ENCODE measurements at regions not wholly inside any gene's neighbourhood (a gene's known extent, or its start where the extent isn't known, plus 50 kb on each side); places are given as distances from the start of the nearest gene placed in this dataset.

DNA sequence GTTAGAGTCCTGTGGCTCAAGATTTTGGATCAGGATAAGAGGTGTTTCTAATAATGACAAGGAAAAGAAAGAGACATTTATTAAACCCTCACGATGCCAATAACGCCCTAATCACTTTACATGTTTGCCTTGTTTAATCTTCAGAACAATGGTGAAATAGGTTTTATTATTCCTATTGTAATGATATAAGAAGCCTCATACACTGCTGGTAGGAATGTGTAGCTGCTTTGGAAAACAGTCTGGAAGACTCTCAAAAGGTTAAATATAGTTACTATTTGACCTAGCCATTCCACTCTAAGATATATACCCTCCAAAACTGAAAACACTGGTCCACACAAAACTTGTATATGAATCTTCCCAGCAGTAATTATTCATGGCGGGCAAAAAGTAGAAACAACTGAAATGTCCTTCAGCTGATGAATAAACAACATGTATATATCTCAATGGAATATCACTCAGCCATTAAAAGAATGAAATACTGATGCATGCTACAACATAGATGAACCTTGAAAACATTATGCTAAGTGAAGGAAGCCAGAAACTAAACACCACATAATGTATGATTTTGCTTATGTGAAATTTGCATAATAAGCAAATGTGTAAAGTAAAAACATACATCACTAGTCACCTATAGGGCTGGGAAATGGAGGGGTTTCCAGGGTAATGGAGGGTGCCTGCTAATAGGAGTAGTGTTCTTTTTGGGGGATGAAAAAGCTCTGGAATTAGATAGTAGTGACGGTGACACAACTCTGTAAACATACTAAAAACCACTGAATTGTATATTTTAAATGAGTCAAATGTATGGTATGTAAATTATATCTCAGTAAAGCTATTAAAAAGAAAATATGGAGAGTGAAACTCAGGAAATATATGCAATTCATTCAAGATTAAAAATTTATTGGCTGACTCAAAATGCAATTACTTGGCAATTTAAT lies 76.9 kb upstream of the ANK3 start:
- ChIA-PET POLR2A (interaction anchor here (0.7 kb wide), 1 partner anchor 56 kb away, joined by 5 read pairs; no protein-coding TSS in a partner anchor), CTCF (no interaction called here)
- Mint-ChIP-seq H3K27me3 (no peaks in the 10 kb centered on the region), H3K27ac (no peak overlapping the region), H3K36me3 (ENCODE audit: low read depth) (no peaks in the 10 kb centered on the region), H3K4me1 (peaks cover 8% of the 10 kb centered on the region), H3K9me3 (no peaks in the 10 kb centered on the region), H3K4me3 (no peak overlapping the region)
- TF ChIP-seq CTCF (IDR thresholded peaks at IDR 0.05): no peak
- ATAC-seq (ENCODE audit: low read depth) (no peak), DNase-seq (no peak)
- intact Hi-C loops (cut with micrococcal nuclease): no loop called here

DNA sequence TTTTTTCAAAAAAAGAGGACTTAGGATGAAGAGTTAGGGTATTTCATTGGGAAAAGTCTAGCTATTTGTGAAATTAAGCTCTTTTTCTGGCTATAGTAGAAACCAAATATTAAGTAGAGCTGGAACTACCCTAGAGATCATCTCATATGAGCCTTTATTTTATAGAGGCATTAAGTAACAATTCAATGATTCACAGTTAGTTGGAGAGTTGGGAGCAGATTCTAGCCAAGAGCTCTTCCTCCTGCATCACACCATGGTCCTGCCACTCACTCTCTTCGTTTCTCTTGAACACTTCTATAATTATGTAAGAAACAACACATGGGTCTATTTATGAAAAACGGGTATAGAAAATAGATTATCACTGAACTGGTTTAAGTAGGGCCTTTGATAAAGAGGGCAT lies 76.1 kb upstream of the ANK3 start:
- CTCF ChIA-PET: no interaction called here
- Mint-ChIP-seq H3K27me3 (no peaks in the 10 kb centered on the region), H3K4me1 (peaks cover 8% of the 10 kb centered on the region), H3K4me3 (no peak overlapping the region), H3K9me3 (no peaks in the 10 kb centered on the region), H3K27ac (no peak overlapping the region), H3K36me3 (ENCODE audit: low read depth) (no peaks in the 10 kb centered on the region)
- ATAC-seq (ENCODE audit: low read depth) (no peak), DNase-seq (no peak)
- intact Hi-C loops (cut with micrococcal nuclease): no loop called here
- no peak for TF ChIP-seq CTCF (IDR thresholded peaks at IDR 0.05)
- POLR2A ChIA-PET: interaction anchor here (0.7 kb wide), 1 partner anchor 57 kb away, joined by 5 read pairs; no protein-coding TSS in a partner anchor

- no peak for TF ChIP-seq CTCF (IDR thresholded peaks at IDR 0.05)
- no peak overlapping the region for H3K27ac Mint-ChIP-seq
- DNase-seq (no peak), ATAC-seq (ENCODE audit: low read depth) (no peak)
- no peaks in the 10 kb centered on the region for H3K9me3 Mint-ChIP-seq
- H3K36me3 Mint-ChIP-seq (ENCODE audit: low read depth): no peaks in the 10 kb centered on the region
- CTCF ChIA-PET: no interaction called here
- intact Hi-C loops (cut with micrococcal nuclease): no loop called here
- no peaks in the 10 kb centered on the region for H3K27me3 Mint-ChIP-seq
- no peak overlapping the region for H3K4me3 Mint-ChIP-seq
- POLR2A ChIA-PET: no interaction called here
- peaks cover 8% of the 10 kb centered on the region for H3K4me1 Mint-ChIP-seq
Observed at GRCh38 chr10:60464659-60465058, 75.0 kb upstream of the ANK3 start.

DNA sequence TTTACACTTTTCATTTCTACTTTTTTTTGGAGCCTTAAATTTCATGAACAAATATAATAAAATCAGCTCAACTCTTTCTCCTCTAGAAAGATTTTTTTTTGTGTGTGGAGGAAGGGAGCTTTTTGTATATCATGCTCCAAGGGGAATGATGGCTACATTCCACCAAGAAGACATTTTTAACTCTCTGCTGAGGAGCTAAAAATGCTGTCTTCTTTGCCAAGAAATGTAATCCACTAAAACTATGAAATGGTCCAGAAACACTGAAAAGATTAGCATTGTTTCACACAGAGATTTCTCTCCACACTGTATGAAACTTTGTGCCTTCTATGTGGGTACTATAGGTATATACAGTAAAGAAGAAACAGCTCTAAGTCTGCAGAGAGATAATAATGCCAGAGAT lies 74.1 kb upstream of the ANK3 start:
- no peak overlapping the region for H3K27ac Mint-ChIP-seq
- POLR2A ChIA-PET: interaction anchor here (0.7 to 0.9 kb wide), 2 partner anchors 276 to 303 kb away, joined by 3 to 4 read pairs; no protein-coding TSS in a partner anchor
- H3K9me3 Mint-ChIP-seq: no peaks in the 10 kb centered on the region

More for the DNA sequence above, 74.1 kb upstream of the ANK3 start:
- intact Hi-C loops (cut with micrococcal nuclease): no loop called here
- DNase-seq (no peak), ATAC-seq (ENCODE audit: low read depth) (no peak)
- TF ChIP-seq CTCF (IDR thresholded peaks at IDR 0.05): no peak
- peaks cover 8% of the 10 kb centered on the region for H3K4me1 Mint-ChIP-seq
- CTCF ChIA-PET: no interaction called here
- no peaks in the 10 kb centered on the region for H3K36me3 Mint-ChIP-seq (ENCODE audit: low read depth)
- H3K27me3 Mint-ChIP-seq: no peaks in the 10 kb centered on the region
- H3K4me3 Mint-ChIP-seq: no peak overlapping the region

All from activated B cell treated with CpG ODN at 0.5 μM for 24 hours (primary cell).